CD4-positive, alpha-beta memory T cell (primary cell): ENCODE measurements at regions not wholly inside any gene's neighbourhood (a gene's known extent, or its start where the extent isn't known, plus 50 kb on each side); places are given as distances from the start of the nearest gene placed in this dataset.

ENCODE experiments used
- CTCF ChIA-PET: fragments of 350-600 bp; sonication (Branson Sonifier 250); formaldehyde crosslinking; loops from one replicate; lab custom pipeline; 2021; ENCODE audit warnings: inconsistent platforms; ENCODE audit not compliant: partially characterized antibody; lab: Charles Lee
- POLR2A ChIA-PET: fragments of 350-600 bp; sonication (Branson Sonifier 250); formaldehyde crosslinking; loops from one replicate; lab custom pipeline; 2021; ENCODE audit not compliant: partially characterized antibody; lab: Charles Lee
- DNase-seq, 5 donors: peaks; one replicate each; pipeline versions ENCODE4 v3.0.0 to v3.0.0-alpha.2; 2020 to 2022; ENCODE audit warnings: mixed read lengths in 1 of 5
- H3K27ac ChIP-seq: one replicate; pipeline ENCODE4 v1.7.0; 2013; ENCODE audit warnings: low read depth, low read length
- H3K27me3 ChIP-seq: 2 replicates; pipeline ENCODE4 v1.7.0; 2013; ENCODE audit warnings: mild to moderate bottlenecking, low read length, moderate library complexity; ENCODE audit not compliant: insufficient read depth
- H3K36me3 ChIP-seq: 2 replicates; pipeline ENCODE4 v1.7.0; 2013; ENCODE audit warnings: mild to moderate bottlenecking, low read length, moderate library complexity; ENCODE audit not compliant: insufficient read depth
- H3K4me1 ChIP-seq: 2 replicates; pipeline ENCODE4 v1.7.0; 2013; ENCODE audit warnings: mild to moderate bottlenecking, low read length, moderate library complexity; ENCODE audit not compliant: insufficient read depth
- H3K4me3 ChIP-seq, 2 donors: one replicate each; pipeline ENCODE4 v1.7.0; 2013; ENCODE audit warnings: low read length in 2 of 2, mild to moderate bottlenecking in 1 of 2
- H3K9me3 ChIP-seq, 2 donors: one replicate each; pipeline ENCODE4 v1.7.0; 2013; ENCODE audit warnings: low read length in 2 of 2, control low read depth in 1 of 2; ENCODE audit not compliant: control insufficient read depth in 1 of 2
- H3K27ac Mint-ChIP-seq, 7 donors: one replicate each; pipeline ENCODE4 v1.8.0; 2020 to 2021; ENCODE audit warnings: mixed read lengths in 7 of 7, mild to moderate bottlenecking in 6 of 7, inconsistent platforms in 3 of 7, moderate library complexity in 3 of 7
- H3K27me3 Mint-ChIP-seq, 2 donors: one replicate each; pipeline ENCODE4 v1.8.0; 2020 to 2021; ENCODE audit warnings: mixed read lengths in 2 of 2
- H3K36me3 Mint-ChIP-seq, 2 donors: one replicate each; pipeline ENCODE4 v1.8.0; 2020 to 2021; ENCODE audit warnings: mixed read lengths in 2 of 2, inconsistent platforms in 1 of 2, mild to moderate bottlenecking in 1 of 2
- H3K4me1 Mint-ChIP-seq, 4 donors: one replicate each; pipeline ENCODE4 v1.8.0; 2020 to 2021; ENCODE audit warnings: mixed read lengths in 4 of 4, mild to moderate bottlenecking in 1 of 4
- H3K4me3 Mint-ChIP-seq, 8 donors: one replicate each; pipeline ENCODE4 v1.8.0; 2020 to 2021; ENCODE audit warnings: mixed read lengths in 8 of 8, mild to moderate bottlenecking in 7 of 8, moderate library complexity in 6 of 8, inconsistent platforms in 3 of 8
- H3K9me3 Mint-ChIP-seq, 8 donors: one replicate each; pipeline ENCODE4 v1.8.0; 2020 to 2021; ENCODE audit warnings: mixed read lengths in 8 of 8, mild to moderate bottlenecking in 5 of 8, inconsistent platforms in 3 of 8, moderate library complexity in 1 of 8
- intact Hi-C: fragments of 100-400 bp; cut with micrococcal nuclease; formaldehyde crosslinking; loops from one replicate; pipeline ENCODE4 v1.15.1; 2023

DNA sequence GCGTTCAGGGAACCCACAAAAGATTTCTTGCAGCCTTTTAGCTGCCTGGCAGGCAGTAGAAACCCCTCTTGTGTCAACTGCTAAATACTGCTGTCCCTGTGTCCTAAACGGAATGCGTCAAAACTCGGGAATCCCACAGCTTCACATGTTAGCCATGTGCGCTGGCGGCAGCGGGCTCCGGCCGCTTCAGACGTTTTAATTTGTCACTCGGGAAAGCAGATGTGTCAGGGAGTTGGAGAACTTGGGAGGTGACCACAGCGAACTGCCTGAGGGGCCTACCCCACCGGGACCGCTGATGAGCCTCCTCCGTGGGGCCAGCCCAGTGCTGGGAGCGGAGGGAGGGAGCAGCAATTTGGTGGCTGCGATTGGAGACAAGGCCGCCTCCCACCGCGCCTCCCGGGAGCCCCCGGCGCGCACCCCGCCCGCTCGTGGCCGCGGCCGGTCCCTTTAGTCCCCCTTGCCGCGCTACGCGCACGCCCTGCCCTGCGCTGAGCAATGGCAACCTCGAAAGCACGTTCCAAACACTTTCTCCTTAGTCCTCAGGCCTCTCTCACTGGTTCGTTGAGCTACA is 146.1 kb upstream of the SATB2 start:
- POLR2A ChIA-PET, result no interaction called here
- intact Hi-C loops, result no loop called here
- H3K4me3 ChIP-seq, result no peak overlapping the region
- H3K27me3 ChIP-seq, result no peaks in the 10 kb centered on the region
- Mint-ChIP-seq H3K4me1 (peaks cover 0 to 4% (median 2%) of the 10 kb centered on the region in 4 donors), H3K9me3 (no peaks in the 10 kb centered on the region), H3K27me3 (peaks cover 0 to 16% of the 10 kb centered on the region in 2 donors), H3K36me3 (no peaks in the 10 kb centered on the region), H3K4me3 (no peak overlapping the region), H3K27ac (no peak overlapping the region)
- H3K4me1 ChIP-seq, result no peaks in the 10 kb centered on the region
- no peaks in the 10 kb centered on the region for H3K9me3 ChIP-seq
- DNase-seq, result no peak
- no peaks in the 10 kb centered on the region for H3K36me3 ChIP-seq
- H3K27ac ChIP-seq, result no peak overlapping the region
- CTCF ChIA-PET, result no interaction called here

DNA sequence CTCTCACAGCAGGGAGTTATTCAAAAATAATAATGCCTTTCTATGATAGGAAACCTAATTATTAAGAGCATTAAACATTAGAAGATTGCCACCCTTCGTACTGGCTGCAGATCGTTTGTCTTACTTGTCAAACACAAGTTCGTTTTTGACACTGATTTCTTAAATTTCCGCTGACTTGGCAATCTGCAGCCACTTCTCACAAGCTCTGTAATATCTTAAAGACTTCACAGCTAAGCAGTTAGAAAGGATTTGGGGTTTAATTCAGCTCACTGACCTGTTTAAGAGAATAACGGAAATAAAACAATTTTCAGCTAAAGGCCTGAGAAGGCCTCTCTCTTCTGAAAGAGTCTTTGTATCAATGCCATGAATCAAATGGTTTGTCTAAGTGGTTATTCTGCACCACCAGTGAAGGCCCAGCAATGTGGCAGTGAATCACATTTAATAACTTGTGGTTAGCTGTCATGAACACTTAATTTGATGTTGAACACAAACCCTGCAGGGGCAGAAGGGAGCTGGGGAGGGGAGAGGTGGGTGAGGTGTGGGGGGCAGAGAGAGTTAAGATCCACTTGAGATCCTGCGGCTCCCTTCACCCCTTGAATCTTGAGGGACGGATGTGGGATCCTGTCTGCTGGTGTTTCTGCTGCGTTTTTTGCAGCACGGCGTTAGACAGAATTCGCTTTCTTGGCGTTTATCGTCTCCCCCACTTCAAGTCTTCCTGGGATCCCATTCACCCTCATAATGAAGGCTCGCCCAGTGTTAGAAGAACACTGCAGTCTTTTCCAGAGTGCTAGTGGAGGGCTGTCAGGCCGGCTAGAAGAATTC is 145.4 kb upstream of the SATB2 start:
- intact Hi-C loops, result no loop called here
- H3K36me3 ChIP-seq, result no peaks in the 10 kb centered on the region
- no peak overlapping the region for H3K27ac ChIP-seq
- ChIA-PET CTCF (no interaction called here), POLR2A (no interaction called here)
- H3K4me1 ChIP-seq, result no peaks in the 10 kb centered on the region
- H3K27me3 ChIP-seq, result no peaks in the 10 kb centered on the region
- H3K36me3 Mint-ChIP-seq, result no peaks in the 10 kb centered on the region
- peaks cover 0 to 17% of the 10 kb centered on the region in 2 donors for H3K27me3 Mint-ChIP-seq
- DNase-seq, result no peak
- peaks cover 0 to 4% (median 2%) of the 10 kb centered on the region in 4 donors for H3K4me1 Mint-ChIP-seq
- no peak overlapping the region for H3K4me3 Mint-ChIP-seq
- H3K27ac Mint-ChIP-seq, result no peak overlapping the region
- H3K4me3 ChIP-seq, result no peak overlapping the region
- H3K9me3 ChIP-seq, result no peaks in the 10 kb centered on the region
- no peaks in the 10 kb centered on the region for H3K9me3 Mint-ChIP-seq

GRCh38 chr2:199602271-199602895 is 144.6 kb upstream of the SATB2 start:
- Mint-ChIP-seq H3K36me3 (no peaks in the 10 kb centered on the region), H3K27me3 (peaks cover 0 to 19% of the 10 kb centered on the region in 2 donors), H3K4me1 (peaks cover 0 to 4% (median 2%) of the 10 kb centered on the region in 4 donors), H3K9me3 (no peaks in the 10 kb centered on the region), H3K27ac (no peak overlapping the region), H3K4me3 (peak overlapping the region in 1 of 8 donors; percentile 23)
- Histone ChIP-seq H3K9me3 (no peaks in the 10 kb centered on the region), H3K27me3 (no peaks in the 10 kb centered on the region), H3K27ac (no peak overlapping the region), H3K4me1 (no peaks in the 10 kb centered on the region), H3K36me3 (no peaks in the 10 kb centered on the region), H3K4me3 (no peak overlapping the region)
- DNase-seq, result no peak
- intact Hi-C loops, result no loop called here
- ChIA-PET CTCF (no interaction called here), POLR2A (no interaction called here)

GRCh38 chr2:199596549-199596948 is 138.8 kb upstream of the SATB2 start:
- intact Hi-C loops, result no loop called here

GRCh38 chr2:199594443-199594842 is 136.7 kb upstream of the SATB2 start:
- no peak overlapping the region for H3K4me3 ChIP-seq
- CTCF ChIA-PET, result interaction anchor here (1.2 kb wide), 1 partner anchor 23 kb away, joined by 4 read pairs; no protein-coding TSS in a partner anchor
- POLR2A ChIA-PET, result no interaction called here
- no peak overlapping the region for H3K27ac ChIP-seq
- H3K27ac Mint-ChIP-seq, result no peak overlapping the region
- no peaks in the 10 kb centered on the region for H3K36me3 Mint-ChIP-seq
- H3K36me3 ChIP-seq, result no peaks in the 10 kb centered on the region
- H3K9me3 Mint-ChIP-seq, result no peaks in the 10 kb centered on the region
- no peak for DNase-seq
- no peaks in the 10 kb centered on the region for H3K4me1 ChIP-seq
- no peaks in the 10 kb centered on the region for H3K9me3 ChIP-seq
- H3K4me3 Mint-ChIP-seq, result no peak overlapping the region
- no peaks in the 10 kb centered on the region for H3K27me3 ChIP-seq
- H3K4me1 Mint-ChIP-seq, result no peaks in the 10 kb centered on the region
- intact Hi-C loops, result no loop called here
- H3K27me3 Mint-ChIP-seq, result peaks cover 0 to 8% of the 10 kb centered on the region in 2 donors

More at GRCh38 chr2:199596549-199596948, 138.8 kb upstream of the SATB2 start:
- ChIA-PET CTCF (interaction anchor here (0.9 kb wide), 1 partner anchor 12 kb away, joined by 4 read pairs; no protein-coding TSS in a partner anchor), POLR2A (no interaction called here)
- peaks cover 0 to 11% of the 10 kb centered on the region in 2 donors for H3K27me3 Mint-ChIP-seq
- no peak overlapping the region for H3K27ac Mint-ChIP-seq
- H3K4me1 ChIP-seq, result no peaks in the 10 kb centered on the region
- H3K27ac ChIP-seq, result no peak overlapping the region
- no peaks in the 10 kb centered on the region for H3K36me3 ChIP-seq
- H3K36me3 Mint-ChIP-seq, result no peaks in the 10 kb centered on the region
- H3K27me3 ChIP-seq, result no peaks in the 10 kb centered on the region
- no peak overlapping the region for H3K4me3 ChIP-seq
- no peak overlapping the region for H3K4me3 Mint-ChIP-seq
- no peaks in the 10 kb centered on the region for H3K9me3 Mint-ChIP-seq
- H3K9me3 ChIP-seq, result no peaks in the 10 kb centered on the region
- H3K4me1 Mint-ChIP-seq, result no peaks in the 10 kb centered on the region
- DNase-seq, result no peak

- intact Hi-C loops, result no loop called here
- Mint-ChIP-seq H3K9me3 (no peaks in the 10 kb centered on the region), H3K4me3 (no peak overlapping the region), H3K4me1 (no peaks in the 10 kb centered on the region), H3K27ac (no peak overlapping the region), H3K36me3 (no peaks in the 10 kb centered on the region), H3K27me3 (peaks cover 0 to 2% of the 10 kb centered on the region in 2 donors)
- CTCF ChIA-PET, result interaction anchor here (1.2 to 1.3 kb wide), 2 partner anchors 10 to 35 kb away, joined by 3 read pairs; no protein-coding TSS in a partner anchor
- Histone ChIP-seq H3K4me1 (no peaks in the 10 kb centered on the region), H3K27ac (no peak overlapping the region), H3K36me3 (no peaks in the 10 kb centered on the region), H3K9me3 (no peaks in the 10 kb centered on the region), H3K27me3 (no peaks in the 10 kb centered on the region), H3K4me3 (no peak overlapping the region)
- DNase-seq, result no peak
- POLR2A ChIA-PET, result no interaction called here
These were observed 134.1 kb upstream of the SATB2 start for GRCh38 chr2:199591826-199592225.
